ENCODE measurements at regions not wholly inside any gene's neighbourhood (a gene's known extent, or its start where the extent isn't known, plus 50 kb on each side); places are given as distances from the start of the nearest gene placed in this dataset.

DNA sequence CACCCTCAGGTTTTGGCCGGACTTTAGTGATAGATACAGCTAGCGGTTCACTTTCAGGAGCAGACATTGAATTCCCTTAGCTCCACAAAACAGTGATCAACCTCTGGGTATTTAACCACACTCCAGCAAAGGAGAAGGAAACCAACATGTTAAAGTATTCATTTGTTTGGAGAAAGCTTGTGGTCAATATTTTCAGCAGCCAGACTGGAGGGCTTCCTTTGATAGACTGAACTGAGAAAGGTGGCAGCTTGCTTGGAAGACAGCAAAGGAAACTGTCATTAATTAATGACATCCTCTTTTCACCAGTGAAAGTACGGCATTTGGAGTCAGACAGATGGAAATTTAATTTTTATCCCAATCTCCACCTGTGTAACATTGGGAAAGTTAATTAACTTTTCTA lies 289.1 kb upstream of the CLNK start:
- no peak for DNase-seq

DNA sequence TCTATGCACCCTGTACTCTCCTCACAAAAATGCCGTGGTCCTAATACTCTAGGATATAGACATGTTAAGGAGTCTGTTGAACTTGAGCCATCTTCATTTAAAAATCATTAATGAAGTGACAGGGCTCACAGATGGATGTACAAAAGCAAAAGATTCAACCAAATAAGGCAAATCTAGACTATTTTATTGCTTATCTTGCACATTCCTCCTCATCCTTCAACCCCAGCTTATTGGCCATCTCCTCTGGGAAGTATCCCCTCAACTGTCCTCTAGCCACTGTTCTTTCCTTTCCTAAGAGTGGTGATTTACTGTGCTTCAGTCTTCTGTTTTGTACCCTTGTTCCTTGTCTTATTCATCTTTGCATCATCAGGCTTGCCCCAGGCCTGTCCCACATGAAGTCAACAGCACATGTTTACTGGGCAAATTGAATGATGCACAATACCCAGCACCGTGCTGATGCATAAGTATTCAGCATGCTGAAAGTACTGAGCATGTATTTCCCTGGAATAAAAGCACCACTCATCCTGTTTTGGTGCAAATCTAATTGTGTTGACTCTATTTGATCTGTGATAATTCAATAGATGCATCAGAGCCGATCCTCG lies 287.3 kb upstream of the CLNK start:
- no peak for DNase-seq

DNA sequence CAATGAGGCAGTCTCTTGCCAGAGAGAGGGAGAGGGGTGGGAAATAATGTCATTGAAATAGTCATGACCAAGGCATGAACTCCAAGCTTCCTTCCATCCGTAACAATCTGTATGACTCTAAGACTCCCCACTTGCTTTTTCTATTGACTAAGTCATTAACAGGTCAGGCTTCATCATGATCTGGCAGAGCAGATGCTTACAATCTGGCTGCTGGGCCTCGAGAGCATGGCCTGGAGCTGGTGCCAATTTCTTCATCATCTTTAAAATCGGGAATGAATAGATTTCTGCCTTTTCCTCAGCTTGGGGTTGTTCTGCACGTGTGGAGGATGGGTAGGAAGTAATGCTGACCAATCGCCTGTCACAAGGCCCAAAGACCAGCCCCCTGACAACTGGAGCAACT lies 280.6 kb upstream of the CLNK start:
- DNase-seq, result no peak

DNA sequence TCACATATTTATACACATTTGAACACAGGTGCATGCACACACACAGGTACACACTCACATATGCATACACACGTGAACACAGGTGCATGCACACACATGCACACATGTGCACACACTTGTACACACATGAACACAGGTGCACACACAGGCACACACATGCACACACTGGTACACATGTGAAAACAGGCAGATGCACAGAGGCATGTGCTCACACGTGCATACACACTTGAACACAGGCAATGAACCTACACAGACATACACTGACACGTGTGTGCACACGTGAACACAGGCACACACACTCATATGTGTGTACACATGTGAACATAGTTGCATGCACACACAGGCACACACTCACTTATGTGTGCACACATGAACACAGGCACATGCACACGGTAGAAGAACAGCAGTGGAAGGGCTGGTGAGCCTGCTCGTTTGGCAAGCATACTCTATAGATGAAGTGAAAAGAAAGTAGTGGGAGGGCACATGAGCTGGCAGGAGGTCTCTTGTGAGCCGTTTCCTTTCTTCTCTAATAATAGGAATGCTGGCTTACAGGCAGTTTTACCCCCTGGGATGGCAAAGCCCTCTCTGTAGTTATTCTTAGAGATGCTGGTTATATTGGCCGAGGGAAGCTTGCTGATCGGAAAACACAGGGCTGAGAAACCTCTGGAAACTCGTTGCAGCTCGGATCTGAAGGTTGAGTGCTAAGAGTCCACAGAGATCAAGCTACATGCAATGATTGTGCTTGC lies 279.6 kb upstream of the CLNK start:
- DNase-seq, result no peak

DNA sequence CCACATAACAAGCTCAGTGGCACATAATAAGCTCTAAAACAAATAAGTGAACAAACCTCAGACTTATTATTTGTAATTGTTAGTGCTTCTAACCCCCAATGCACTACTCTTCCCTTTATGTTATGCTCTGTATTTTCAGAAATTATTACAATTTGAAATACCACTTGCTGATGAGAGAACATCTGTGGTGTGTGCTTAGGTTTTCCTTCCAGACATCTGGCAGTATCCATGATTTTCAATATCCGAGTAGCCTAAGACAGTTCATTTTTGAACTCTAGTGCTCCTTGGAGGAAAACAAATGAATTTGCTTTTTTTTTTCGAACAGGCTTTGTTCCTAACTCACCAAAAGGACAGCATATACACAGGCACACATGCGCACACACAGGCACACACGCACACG lies 278.7 kb upstream of the CLNK start:
- no peak for DNase-seq

DNA sequence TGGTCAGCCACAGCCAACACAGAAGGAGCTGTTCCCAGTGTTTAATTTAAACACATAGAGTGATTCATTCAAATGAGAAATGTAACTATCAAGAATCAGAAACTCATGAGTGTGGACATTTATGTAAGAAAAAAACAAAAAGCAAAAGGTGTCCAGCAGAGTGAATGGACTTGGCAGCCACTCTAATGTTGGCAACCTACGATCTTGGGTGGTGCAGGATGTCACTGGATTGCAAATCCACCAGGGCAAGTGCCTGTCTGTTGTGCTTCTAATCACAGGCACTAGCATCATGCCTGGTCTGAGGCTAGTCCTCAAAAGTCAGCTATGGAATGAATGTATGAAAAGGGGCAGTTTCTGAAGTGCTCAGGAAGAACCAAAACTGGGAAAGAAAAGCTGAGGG lies 277.7 kb upstream of the CLNK start:
- no peak for DNase-seq

DNA sequence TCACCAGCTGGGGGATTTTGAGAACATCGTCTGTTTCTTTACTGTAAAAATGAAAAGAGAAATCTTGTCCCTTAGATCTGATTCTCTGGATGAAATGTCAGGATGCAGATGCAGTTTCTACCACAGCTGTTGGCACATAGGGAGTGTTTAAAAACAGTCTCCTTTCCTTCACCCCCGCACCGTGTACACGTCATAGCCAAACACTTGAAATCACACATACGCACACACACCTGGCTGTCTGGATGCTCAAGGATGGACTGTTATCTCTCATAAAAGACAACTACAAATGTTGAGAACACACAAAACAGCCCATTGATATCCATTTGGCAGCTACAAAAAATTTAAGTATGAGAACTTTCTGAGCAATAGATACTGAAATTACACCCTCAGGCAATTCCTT lies 275.8 kb upstream of the CLNK start:
- DNase-seq, result no peak

DNA sequence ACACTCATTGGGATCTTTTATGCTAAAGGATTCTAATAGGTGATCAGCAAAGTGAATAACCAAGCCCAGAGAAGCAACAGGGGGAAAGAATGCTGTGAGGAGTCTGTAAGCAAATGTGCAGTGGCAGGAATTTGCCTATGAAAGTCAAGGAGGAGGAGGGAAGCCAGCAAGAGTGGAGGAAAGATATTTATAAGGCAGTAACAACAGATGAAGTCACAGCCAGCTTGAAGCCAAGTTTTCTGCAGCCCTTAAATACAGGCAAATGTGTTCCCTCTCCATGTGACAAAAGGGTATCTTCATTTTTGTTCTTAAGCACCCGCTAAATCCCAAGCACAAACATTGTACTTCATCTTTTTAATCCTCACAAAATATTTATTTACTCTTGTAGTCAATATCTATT lies 275.0 kb upstream of the CLNK start:
- DNase-seq, result no peak

DNA sequence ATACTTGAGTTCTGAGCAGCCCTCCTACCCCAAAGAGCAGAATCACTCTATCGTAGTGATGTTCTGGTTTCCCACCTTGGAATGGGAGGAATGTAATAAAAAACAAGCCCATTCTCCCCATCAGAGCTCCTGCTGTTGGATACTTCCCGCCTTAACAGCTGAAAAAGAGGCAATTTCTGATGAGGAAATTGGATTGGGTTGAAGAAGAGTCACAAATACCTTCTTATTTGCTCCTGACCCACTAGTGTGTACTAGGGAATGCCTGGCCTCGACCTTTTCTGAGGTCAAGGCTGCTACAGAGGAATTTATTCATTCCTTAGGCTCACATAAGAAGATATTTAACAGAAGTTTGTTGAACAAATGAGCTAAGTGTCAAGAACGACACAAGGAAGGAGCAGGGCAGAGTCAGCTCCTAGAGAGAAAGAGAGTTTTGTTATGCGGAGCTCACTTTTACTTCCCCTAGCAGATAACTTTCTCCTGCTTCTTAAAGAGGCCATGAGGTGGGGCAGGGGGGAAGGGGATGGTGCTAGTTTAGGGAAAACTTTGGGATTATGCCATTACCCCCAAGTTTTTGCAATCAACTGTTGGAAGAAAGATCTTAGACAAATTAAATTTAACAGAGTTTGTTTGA lies 273.8 kb upstream of the CLNK start:
- DNase-seq, result no peak

DNA sequence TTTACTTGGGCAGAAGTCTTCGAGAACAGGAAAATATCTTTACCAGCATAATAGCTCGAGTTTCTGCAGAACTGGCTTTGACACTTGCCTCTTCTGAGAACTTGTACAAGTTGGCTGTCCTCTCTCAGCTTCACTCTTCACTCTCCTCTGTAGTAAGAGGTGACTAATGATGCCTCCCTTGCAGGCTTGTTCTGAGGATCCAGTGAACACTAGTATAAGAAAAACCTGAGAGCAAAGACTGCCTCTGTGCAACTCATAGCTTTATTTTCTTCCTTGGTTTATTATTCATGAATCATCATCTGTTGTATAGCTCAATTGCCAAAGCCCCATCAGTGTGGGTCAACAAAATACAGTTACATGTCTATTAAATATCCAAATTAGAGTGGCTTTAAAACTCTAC lies 266.7 kb upstream of the CLNK start:
- no peak for DNase-seq

DNA sequence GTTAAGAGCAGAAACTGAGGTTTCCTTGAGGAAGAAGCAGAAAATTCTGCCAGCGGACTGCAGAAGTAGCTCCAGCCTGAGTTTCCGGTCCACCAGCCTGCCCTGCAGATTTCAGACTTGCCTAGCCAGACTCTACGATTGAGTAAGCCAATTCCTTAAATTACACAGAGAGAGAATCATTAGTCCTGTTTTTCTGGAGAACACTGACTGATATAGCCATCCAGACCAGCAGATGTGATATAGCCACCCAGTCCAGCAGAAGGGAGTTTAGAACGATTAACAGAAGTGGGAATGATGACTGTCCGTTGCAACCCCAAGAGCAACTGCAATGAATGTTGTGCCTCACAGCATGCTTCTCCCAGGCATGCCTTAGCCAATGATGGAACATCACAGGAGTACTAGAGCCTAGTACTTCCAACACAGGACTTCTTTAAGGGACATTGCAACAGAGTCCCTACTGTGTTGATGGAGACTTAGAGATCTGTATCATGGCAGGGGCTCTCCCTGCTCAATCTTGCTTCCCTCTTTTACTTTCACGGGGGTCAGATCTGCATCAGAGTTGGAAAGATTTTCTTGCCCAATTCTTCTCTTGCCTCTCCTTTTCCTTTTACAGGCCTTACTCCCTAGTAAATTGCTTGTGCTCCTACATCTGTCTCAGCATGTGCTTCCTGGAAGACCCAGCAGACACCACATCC lies 264.6 kb upstream of the CLNK start:
- DNase-seq, result peak; percentile 10

DNA sequence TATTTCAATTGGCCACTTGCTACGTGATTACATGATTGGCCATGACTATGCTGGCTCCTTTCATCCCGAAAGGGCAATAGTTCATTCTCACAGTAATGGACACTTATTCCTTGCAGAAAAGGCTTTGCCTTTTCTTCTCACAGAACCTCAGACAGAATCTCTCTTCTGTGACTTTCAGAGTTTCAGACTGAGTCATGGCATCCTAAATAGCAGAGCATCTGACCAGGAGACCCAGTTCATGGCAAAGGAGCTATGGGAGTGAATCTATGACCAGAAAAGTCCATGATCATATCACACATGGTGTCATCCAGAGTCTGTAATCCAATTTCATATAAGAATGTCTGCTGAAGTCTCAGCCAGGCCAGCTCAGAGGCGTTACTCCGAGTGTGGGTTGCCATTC lies 263.3 kb upstream of the CLNK start:
- no peak for DNase-seq

DNA sequence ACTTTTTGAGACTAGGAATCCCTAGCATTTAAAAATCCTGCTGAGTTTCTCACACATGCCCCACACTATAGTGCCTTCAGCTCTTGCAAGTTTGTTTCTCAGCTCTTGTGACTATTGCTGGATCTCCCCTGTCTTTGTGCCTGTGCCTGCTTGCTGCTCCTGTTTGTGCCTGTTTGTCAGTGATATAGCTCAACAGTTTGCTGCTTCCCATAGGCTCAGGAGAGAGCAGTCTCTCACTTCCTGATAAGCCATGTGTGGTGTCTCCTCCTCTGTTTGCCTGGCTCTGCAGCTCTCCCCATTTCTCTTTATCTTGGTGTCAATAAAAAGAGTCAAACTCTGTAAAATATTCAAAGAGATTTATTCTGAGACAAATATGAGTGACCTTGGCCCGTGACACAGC lies 259.8 kb upstream of the CLNK start:
- DNase-seq, result no peak

DNA sequence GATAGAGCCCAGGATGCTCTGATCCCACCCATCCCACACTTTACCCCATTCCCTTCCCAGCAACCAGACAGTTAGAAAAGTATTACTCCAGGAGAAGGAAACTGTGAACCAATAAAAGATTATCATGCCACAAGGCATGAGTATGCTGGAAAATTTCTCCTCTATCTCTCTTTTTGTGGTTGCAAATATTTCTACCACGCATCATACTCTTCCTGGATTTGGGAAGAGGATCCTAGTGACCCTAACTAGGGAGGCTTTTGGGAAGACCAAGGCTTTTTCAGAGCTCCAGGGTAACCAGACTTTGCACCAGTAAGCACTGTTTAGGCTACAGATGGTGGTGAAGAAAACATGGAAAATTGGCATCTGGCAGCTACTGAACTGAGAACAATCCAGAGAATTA lies 257.6 kb upstream of the CLNK start:
- no peak for DNase-seq

DNA sequence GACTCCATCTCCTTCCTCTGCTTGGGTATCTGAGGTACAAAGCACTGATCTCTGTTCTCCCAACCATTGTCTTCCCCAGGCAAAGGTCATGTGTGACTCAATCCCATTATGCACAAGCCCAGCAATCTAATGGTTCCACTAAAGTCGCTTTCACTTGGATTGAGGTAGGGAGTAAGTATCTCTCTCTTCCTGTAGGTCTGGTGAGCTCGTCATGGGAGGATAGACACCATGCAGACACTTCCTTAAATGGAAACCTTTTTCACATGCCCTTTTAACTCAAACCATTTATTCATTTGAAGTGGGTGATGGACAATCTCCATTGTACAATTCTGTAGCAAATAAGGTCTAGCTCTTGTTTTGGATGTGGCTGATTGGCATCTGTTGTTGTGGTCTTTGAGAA lies 245.2 kb upstream of the CLNK start:
- no peak for DNase-seq

DNA sequence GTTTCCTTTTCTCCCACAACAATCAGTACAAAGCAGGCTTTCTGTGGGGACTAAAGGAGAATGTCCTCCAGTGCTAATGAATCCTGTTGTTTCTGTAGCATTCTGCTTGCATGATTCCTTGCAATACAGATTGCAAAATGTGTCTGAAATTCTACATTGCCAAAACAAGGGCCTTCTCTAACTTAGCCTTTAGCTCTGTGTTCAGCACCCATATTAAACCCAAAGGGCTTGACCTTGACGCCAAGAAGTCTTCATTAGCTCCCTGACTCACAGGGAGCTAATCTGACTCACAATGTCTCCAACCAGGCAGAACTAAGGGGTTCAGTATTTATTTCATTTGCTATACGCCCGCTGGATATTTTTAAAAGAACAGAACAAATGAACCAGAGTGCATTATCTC lies 241.4 kb upstream of the CLNK start:
- no peak for DNase-seq

DNA sequence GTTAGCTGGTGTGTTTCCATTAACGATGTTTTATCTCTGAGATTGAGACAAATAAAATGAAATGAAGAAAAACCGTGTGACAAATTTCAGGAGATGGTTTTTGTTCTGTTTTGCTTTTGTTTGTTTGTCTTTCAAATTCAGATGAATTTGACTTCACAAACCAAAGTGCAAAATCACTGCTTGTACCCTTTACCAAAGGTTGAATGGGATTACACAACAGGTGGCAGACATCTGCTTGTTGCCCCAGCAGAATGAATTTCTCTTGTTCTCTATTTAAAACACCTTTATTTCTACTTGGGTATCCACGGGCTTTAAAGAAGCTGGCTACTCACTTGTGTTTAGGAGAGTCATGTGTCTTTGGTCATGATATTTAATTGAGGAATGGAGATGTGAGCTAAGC lies 239.7 kb upstream of the CLNK start:
- DNase-seq, result no peak

DNA sequence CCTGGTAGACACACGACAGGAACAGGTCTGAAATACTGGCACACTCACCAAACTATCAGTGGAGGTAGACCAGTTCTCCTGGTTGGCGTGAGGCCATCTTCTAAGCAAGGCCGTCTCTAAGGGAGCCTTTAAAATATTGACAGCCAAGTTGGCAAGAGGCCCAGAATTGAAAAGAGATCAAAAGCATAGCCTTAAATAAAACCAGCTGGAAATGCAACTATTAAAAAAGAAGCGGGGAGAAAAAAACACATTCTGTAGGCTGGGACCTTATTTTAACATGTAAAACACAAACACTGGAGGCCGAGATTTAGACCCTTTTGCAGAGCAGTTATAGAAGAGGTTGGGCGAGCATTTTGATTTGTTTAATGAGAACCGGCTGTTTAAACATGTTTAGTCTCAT lies 233.0 kb upstream of the CLNK start:
- DNase-seq, result no peak

DNA sequence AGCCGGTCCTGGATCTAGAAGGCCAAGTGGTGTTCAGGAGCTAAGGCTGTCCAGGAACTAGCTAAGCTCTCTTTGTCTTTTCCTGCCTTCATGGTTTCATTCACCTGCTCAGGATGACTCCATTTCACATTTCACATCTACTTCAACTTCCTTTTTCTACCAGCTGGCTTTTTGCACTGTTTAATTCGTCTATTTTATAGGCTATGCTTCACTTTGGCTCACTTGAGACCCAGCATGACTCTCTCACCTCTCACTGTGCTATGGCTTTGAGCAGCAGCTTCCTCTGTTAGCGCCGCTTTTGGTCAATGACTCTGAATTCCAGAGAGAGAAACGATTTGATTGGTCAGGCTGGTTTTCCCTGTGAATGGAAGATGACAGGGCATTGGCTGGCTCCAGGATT lies 213.5 kb upstream of the CLNK start:
- DNase-seq, result no peak

DNA sequence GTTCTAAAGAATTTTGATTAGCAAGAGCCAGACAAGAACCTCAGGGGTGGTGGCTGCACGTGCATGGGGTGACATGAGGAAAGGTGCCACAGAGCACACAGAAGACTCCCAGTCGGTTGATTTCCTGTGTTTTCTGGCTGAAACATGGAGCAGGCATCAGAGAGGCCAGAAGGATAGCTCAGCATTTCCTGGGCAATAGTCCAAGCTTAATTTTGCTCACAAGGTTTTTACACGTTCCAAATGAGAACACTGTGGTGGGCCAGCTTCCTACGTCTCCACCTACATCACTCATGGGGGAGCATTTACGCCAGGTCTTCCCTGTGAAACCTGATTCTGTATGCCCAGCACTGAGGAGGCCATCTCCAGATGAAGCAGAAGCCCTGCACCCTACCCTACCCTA lies 212.5 kb upstream of the CLNK start:
- no peak for DNase-seq

DNA sequence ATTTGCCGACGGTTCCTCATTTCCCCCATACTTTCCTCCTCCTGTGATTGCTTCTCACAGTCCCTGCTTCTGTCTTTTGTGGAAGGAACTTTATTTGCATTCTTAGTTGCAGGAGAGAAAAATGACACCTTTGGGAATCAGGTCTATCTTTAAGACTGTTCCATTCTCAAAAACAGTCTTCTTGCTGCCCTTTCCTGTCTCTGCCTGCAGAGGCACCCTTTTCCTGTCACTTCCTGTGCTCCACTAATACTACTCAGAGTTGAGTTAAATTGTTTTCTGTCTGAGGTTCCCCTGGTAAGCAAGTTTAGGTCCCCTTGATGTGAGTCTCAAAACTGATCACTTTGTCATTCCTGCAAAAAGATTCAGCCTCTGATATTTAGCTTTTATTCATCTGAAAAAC lies 208.8 kb upstream of the CLNK start:
- no peak for DNase-seq

DNA sequence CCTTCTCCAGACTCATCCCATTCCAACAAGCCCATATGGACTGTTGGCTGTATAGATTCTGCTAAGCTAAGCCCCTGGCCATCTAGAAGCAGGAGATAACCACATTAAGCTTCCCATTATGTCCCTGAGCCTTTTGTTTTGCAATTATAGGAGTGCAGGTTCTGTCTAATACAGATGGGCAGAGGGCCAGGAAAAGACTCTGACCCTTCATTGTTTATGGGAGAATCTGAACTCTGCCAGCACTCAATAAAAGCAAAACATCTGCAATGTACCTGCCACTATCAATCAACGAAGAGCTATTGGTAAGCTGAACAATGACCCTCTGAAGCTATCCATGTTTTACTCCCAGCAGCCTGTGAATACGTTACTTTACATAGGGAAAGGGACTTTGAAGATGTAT lies 207.3 kb upstream of the CLNK start:
- no peak for DNase-seq

DNA sequence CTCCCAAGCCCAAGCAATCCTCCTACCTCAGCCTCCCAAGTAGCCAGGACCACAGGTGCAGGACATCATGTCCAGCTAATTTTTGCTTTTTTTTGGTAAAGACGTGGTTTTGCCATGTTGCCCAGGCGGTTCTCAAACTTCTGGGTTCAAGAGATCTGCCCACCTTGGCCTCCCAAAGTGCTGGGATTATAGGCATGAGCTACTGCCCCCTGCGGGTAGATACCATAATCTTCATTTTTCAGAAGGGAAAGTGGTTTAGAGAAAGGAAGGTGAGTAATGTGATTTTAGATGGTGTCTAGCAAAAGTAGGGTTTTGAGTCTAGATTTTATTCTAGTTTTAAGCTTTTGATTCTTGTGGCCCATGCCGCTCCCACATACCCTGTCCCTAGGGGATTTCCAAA lies 205.3 kb upstream of the CLNK start:
- no peak for DNase-seq

DNA sequence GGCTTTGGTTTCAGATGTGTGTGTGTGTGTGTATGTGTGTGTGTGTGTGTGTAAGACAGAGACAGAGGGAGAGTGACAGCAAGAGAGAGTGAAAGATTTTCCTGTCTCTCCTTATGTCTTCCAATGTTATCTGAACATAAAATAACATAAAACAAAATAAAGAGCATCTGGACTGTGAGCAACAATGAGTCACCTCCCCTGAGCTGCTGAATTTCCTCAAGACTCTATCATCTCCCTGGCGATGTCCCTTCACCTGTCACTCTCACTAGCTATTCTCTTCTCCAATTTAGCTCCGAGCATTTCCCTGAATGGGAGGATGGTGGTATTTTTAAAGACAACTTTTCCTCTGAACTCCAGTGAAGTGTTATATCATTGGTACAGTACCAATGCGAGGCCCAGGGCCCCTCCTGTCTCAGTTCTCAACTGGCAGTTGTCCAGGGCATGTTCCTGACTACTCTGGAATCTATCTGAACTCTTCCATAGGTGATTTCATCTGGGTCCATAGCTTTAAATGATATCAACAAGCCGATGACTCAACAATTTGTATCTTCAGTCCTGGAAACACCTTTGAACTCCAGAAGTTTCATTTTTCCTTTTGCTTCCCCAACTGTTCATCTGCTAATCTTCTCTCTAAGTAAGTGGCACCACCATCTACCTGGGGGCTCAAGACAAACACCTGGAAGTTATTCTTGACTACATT lies 195.0 kb upstream of the CLNK start:
- no peak for DNase-seq

Measured in MV-4-11 (cell line).